ENCODE measurements at regions not wholly inside any gene's neighbourhood (a gene's known extent, or its start where the extent isn't known, plus 50 kb on each side); places are given as distances from the start of the nearest gene placed in this dataset.

DNA sequence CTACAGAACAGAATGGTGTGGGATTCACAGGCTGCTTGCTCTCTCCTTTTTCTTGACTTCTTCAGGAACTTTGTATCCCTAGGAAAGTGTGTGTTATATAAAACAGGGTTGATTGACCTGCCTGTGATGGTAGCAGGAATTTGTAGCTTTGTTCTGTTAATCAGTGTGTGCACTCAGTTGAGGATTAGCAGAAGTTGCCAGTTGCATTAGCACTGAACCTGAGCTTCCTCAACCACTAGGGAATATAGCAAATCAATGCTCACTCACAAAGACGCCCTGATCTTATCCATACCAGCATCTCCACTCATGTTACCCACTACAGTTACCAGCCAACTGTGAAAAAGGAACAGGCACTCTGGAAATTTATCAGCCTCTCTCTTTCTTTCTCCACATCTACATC is 319.1 kb upstream of the EMCN start:
- H3K9me3 ChIP-seq (ENCODE audit: control insufficient read depth, low read depth, low read length): no peaks in the 10 kb centered on the region
- no peak overlapping the region for H2BK15ac ChIP-seq (ENCODE audit: low read depth, low read length)
- H3K14ac ChIP-seq (ENCODE audit: insufficient read depth, low read length): no peak overlapping the region
- no CpG with 5 or more reads among the region's 1 CpG for WGBS (ENCODE audit: extremely low coverage, insufficient read length, low lambda C conversion rate)
- H4K5ac ChIP-seq (ENCODE audit: insufficient read length, low read depth, low read length): no peak overlapping the region
- H3K36me3 Mint-ChIP-seq (ENCODE audit: insufficient read depth in 1 of 3, low read depth in 3 of 3): peaks cover 0 to 6% (median 4%) of the 10 kb centered on the region in 3 experiments; a peak in 3 of 7 replicates
- no peak overlapping the region for H3K18ac ChIP-seq (ENCODE audit: insufficient read length, low read depth, low read length)
- no peak overlapping the region for H2BK120ac ChIP-seq (ENCODE audit: low read depth, low read length, poor library complexity, severe bottlenecking)
- no peaks in the 10 kb centered on the region for H3K79me1 ChIP-seq (ENCODE audit: insufficient read depth, low read depth, low read length, poor library complexity, severe bottlenecking)
- no peak overlapping the region for H4K8ac ChIP-seq (replicated peaks; ENCODE audit: insufficient read length, low read depth, low read length)
- H2BK5ac ChIP-seq (ENCODE audit: insufficient read length, low read length): no peak overlapping the region
- H3K9me3 Mint-ChIP-seq: no peaks in the 10 kb centered on the region; a peak in 2 of 5 replicates
- H4K20me1 ChIP-seq (ENCODE audit: control insufficient read depth, insufficient read depth, insufficient read length): no peaks in the 10 kb centered on the region
- no peaks in the 10 kb centered on the region for H3K79me2 ChIP-seq (ENCODE audit: insufficient read depth, low read length)
- no peak overlapping the region for H3K23ac ChIP-seq (ENCODE audit: insufficient read length, low read depth, low read length)
- no peak overlapping the region for H3K9ac ChIP-seq (ENCODE audit: extremely low read depth, insufficient read length, low read length)
- H3K4me1 ChIP-seq (ENCODE audit: insufficient read depth, low read length): 0 out of 2 replicates have a peak, but pooled peaks cover 3% of the 10 kb centered on the region
- H2AK5ac ChIP-seq (ENCODE audit: insufficient read length, low read length): no peak overlapping the region
- no peak overlapping the region for H3K4me2 ChIP-seq (ENCODE audit: insufficient read depth, insufficient read length, low read length)
- H3K4ac ChIP-seq (ENCODE audit: low read depth, low read length): no peak overlapping the region
- H3K4me3 Mint-ChIP-seq: no peak overlapping the region
- H2AFZ ChIP-seq (ENCODE audit: low read length): no peak overlapping the region
- H2BK12ac ChIP-seq (ENCODE audit: insufficient read length, low read depth, low read length): no peak overlapping the region
- no peak overlapping the region for H3K27ac ChIP-seq (ENCODE audit: insufficient read length, low read depth, low read length)
- no peak overlapping the region for H3K27ac Mint-ChIP-seq
- H3K56ac ChIP-seq (ENCODE audit: insufficient read length, low read depth, low read length): no peak overlapping the region
- TF ChIP-seq, protein P1, sequence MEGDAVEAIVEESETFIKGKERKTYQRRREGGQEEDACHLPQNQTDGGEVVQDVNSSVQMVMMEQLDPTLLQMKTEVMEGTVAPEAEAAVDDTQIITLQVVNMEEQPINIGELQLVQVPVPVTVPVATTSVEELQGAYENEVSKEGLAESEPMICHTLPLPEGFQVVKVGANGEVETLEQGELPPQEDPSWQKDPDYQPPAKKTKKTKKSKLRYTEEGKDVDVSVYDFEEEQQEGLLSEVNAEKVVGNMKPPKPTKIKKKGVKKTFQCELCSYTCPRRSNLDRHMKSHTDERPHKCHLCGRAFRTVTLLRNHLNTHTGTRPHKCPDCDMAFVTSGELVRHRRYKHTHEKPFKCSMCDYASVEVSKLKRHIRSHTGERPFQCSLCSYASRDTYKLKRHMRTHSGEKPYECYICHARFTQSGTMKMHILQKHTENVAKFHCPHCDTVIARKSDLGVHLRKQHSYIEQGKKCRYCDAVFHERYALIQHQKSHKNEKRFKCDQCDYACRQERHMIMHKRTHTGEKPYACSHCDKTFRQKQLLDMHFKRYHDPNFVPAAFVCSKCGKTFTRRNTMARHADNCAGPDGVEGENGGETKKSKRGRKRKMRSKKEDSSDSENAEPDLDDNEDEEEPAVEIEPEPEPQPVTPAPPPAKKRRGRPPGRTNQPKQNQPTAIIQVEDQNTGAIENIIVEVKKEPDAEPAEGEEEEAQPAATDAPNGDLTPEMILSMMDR (conservative IDR thresholded peaks at IDR 0.05): no peak
- no peak overlapping the region for H3T11ph ChIP-seq (ENCODE audit: low read length)
- no peak overlapping the region for H4K91ac ChIP-seq (ENCODE audit: insufficient read length, low read depth, low read length)
- DNase-seq: no peak
- H3K23me2 ChIP-seq (ENCODE audit: insufficient read length, low read depth, low read length, poor library complexity, severe bottlenecking): no peaks in the 10 kb centered on the region
- H3K27me3 ChIP-seq (ENCODE audit: insufficient read depth, low read length): no peaks in the 10 kb centered on the region
- no peak overlapping the region for H2BK20ac ChIP-seq (ENCODE audit: low read depth, low read length, poor library complexity, severe bottlenecking)
- H3K4me1 Mint-ChIP-seq: peaks cover 25 to 26% of the 10 kb centered on the region in 2 experiments
- no peaks in the 10 kb centered on the region for H3K27me3 Mint-ChIP-seq (ENCODE audit: low read depth)

Measured in H9 (cell line).